ENCODE measurements at regions not wholly inside any gene's neighbourhood (a gene's known extent, or its start where the extent isn't known, plus 50 kb on each side); places are given as distances from the start of the nearest gene placed in this dataset.

GRCh38 chr6:44500074-44500473 lies 112.6 kb downstream of the CDC5L start:
- no peak for DNase-seq (ENCODE audit: low read depth in 2 of 2)

GRCh38 chr6:44503471-44503870 lies 116.0 kb downstream of the CDC5L start:
- DNase-seq (ENCODE audit: low read depth in 2 of 2): no peak

GRCh38 chr6:44504301-44504791 lies 116.8 kb downstream of the CDC5L start:
- no peak for DNase-seq (ENCODE audit: low read depth in 2 of 2)

GRCh38 chr6:44505751-44506150 lies 118.2 kb downstream of the CDC5L start:
- DNase-seq (ENCODE audit: low read depth in 2 of 2): no peak

DNA sequence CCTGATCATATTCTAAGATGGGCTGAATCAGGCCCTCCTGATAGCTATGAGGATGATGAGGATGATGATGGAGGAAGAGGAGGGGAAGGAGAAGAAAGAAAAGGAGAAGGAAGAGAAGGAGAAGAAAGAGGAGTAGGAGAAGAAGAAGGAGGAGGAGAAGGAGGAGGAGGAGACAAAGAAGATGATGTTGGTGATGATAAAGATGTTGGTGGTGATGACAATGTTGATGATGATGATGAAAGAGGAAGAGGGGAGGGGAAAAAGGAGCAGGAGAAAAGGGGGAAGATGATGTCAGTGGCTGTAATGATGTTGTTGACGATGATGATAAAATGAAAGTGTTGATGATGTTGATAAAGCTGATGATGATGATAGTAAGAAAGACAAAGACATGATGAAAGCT lies 119.5 kb downstream of the CDC5L start:
- no peak for DNase-seq (ENCODE audit: low read depth in 2 of 2)

DNA sequence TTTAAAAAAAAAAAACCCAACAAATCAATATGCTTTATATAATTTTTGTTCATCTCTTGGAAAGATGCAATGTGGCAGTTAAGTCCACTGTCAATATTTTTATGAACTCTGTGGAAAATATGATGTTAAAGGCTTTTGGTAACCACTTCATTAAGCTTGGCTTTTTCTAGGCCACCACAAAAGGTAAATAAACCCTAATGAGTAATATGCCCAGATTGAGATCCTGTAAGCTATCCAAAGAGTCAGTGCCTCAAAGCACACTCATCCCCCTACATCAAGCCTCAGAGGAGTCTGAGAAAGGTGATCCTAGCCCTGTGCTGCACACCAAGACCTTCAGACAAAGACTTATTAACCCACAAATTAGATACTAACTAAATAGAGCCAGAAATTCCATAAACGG lies 121.1 kb downstream of the CDC5L start:
- no peak for DNase-seq (ENCODE audit: low read depth in 2 of 2)

GRCh38 chr6:44511126-44511525 lies 123.6 kb downstream of the CDC5L start:
- DNase-seq (ENCODE audit: low read depth in 2 of 2): no peak

- DNase-seq (ENCODE audit: low read depth in 2 of 2): no peak
Observed at GRCh38 chr6:44512868-44513741, 125.6 kb downstream of the CDC5L start.

DNA sequence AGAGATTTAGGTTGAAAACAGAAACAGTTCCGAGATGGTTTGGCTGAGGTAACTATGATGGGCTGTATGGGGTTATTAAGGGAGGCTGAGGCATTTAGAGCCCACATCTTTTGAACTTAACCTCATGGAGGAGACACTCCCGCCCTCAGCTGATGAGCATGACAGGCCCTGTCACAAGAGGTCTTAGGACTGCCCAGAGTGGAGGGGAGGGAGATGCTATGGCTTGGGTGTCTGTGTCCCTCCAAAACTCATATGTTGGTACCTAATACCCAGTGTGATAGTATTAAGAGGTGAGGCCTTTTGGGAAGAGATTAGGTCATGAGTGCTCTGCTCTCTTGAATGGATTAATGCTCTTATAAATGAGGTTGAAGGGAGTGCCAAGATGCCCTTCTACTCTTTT lies 126.6 kb downstream of the CDC5L start:
- DNase-seq (ENCODE audit: low read depth in 2 of 2): no peak

DNA sequence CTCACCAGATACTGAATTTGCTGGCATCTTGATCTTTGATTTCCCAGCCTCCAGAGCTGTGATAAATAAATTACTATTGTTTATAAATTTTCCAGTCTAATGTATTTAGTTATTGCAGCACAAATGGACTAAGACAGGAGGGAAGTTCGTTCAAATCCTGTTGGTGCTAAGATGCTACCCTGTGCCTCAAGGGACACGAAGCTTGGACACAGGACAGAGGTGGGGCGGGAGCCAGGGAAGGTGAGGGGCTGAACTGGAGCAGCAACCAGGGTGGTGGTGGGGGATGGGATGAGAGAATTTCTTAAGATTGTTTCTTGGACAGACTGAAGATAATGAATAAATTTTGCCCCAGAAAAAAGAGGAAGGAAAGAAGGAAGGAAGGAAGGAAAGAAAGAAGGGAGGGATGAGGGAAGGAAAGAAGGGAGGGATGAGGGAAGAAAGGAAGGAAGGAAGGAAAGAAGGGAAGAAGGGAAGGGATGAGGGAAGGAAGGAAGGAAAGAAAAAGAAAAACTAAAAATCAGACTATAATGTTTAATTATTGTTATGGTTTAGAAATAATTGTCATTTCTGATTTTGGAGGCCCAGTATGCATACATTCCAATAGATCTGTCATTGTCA lies 127.2 kb downstream of the CDC5L start:
- DNase-seq (ENCODE audit: low read depth in 2 of 2): no peak

DNA sequence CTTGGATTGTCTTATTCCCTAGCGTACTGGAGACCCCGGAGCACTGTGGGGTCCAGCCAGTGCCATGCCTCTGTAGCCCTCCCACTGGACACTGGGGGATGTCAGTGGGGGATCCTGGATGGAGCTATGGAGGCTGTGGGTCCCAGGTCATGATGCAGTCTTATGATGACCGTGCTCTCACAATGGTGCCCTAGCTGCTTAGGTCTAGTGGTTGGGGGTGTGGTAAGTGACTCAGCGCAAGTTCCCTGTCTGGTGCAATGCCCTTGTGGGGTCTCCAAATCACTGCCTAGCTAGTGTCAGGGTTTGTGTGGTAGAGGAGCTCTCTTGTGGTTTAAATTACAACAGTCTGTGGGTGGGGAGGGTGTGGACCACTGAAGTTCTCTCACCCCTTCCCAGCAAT lies 135.4 kb downstream of the CDC5L start:
- DNase-seq (ENCODE audit: low read depth in 2 of 2): no peak

DNA sequence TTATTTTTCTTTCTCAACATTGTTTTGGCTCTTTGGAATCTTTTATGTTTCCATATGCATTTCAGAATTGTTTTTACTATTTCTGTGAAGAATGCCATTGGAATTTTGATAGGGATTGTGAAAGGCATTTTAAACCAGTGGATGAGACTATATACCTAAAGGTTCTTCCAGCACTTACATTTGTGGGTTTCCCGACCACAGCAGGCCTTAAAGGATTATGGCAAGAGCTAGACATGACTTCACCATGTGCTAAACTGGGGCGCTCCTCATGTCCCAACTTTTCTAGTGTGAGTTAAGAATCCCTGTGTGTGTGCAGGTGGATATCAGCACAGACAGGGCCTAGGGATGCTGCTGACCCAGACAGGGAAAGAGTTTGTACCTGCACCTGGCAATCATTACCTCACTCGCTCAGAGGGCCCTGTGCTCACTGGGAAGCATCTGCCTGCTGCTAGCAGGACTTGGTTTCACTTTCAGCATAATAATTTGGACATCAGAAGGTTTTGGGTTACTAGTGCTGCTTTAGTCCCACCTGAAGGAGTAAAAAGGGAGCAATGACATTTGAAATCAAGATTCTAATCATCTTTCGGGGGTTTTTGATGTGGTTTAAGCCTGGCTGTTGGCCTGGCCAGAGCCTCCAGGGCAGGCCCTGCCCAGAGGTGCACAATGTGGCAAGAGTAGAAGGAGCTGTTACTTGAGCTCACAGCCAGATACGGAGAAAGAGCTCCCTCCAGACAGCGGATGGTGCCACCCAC lies 137.1 kb downstream of the CDC5L start:
- no peak for DNase-seq (ENCODE audit: low read depth in 2 of 2)

DNA sequence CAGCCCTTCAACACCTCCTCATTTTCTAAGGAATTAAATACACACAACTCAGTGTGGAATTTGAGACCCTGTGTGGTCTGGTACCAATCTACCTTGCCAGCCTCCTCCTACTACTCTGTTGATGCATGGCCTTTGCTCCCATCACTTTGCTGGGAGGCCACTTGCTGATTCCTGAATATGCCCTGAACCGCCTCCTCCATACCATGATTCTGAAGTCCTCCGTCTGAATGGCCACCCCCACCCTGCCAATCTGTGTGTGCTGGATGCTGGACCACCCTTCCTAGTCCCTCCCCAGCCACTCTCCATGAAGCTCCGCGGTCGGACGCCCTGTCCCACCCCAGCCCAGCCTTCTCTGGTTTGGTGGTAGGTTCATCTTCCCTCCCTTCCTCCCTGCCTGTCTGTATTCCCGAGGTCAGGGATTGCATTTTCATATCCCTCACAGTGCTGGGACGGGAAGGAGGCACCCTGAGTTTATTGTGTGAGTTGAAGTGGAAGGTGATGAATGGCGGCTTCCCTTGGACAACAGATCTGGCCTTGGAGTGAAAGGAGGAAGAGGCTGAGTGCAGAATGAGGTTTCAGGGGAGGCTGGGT lies 138.3 kb downstream of the CDC5L start:
- no peak for DNase-seq (ENCODE audit: low read depth in 2 of 2)

DNA sequence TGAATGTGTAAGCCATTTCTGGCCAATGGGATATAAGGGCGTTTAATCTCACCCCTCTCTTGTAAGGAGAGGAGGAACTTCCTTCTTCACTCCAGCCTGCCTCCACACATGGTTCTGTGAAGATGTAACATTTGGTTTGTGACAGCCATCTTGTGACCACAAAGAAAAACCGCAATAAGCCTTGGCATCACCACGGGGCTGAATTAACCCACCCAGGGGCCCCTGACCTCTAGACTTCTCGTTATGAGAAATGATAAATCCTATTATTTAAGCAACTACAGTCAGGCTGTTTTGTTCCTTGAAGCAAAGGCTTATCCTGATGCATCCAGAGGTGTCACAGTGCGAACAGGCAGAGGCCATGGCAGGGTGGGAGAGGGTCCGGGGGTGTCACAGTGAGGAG lies 139.7 kb downstream of the CDC5L start:
- no peak for DNase-seq (ENCODE audit: low read depth in 2 of 2)

GRCh38 chr6:44527583-44528369 lies 140.3 kb downstream of the CDC5L start:
- DNase-seq (ENCODE audit: low read depth in 2 of 2): no peak

- DNase-seq (ENCODE audit: low read depth in 2 of 2): no peak
Observed at GRCh38 chr6:44528370-44528644, 140.8 kb downstream of the CDC5L start.

- DNase-seq (ENCODE audit: low read depth in 2 of 2): no peak
Observed at GRCh38 chr6:44528716-44529115, 141.2 kb downstream of the CDC5L start.

DNA sequence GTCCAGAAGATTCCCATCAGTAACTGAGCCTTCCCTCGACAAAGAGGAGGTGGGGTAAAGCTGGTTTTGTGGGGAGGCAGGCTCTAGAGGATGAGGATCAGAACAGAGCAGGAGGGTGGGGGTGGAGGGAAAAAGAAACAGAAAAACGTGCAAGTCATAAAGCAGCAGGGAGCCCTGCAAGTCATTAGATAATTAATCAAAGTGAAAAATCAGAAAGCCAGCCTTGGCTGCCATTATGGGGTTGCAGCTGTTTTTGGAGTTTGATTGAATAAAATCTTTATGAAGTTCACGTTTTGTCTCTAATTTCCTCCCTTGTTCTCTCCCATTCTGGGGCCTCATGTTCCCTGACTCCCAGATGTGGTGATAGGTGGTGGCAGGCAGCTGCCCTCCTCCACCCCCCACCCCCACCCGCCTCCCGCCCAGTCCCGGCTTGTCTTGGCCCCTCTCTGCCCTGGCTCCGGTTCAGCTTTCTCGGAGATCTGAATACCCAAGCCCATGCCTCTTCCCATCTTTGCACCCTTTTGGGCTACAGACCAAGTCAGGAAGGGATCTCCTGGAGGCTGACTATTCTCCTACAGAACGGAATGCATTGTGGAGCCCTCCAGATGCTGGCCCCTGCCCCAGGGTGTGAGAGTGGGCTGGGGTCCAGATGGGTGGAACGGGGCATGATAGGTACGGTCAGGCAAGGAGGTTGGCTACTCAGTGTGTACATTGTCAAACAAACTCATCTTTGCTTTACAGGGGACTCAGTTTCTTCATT lies 141.8 kb downstream of the CDC5L start:
- DNase-seq (ENCODE audit: low read depth in 2 of 2): no peak

DNA sequence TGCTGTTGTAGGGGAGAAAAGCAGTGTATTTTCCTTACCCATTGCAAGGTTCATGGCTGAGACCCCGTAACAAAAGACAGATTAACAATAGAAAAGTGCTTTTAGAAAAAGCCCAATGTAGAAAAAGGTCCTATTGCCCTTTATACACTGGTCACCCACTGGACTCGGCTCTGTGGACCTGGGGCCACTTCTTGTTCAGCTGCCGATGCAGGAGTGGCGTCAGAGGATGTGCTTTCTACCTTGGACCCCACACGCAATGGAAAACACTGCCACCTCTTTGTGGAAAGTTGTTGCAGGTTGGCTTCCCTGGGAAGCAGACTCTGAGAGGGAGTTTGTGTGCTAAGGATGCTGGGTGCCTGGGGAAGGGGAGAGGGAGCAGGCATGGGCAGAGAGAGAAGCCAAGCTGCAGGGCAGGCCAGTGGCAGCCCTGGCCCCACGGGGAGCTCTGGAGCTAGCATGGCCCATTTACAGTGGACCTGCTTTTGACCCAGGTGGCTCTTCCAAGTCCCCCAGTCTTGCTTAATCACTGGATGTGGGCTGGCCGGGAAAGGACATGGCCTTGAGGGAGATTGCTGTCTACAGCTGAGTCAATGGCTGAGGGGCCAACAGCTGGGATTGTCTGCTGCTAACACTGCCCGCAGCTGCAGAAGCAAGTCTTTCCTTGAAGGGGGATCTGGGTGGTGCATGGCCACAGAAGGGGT lies 142.9 kb downstream of the CDC5L start:
- no peak for DNase-seq (ENCODE audit: low read depth in 2 of 2)

- no peak for DNase-seq (ENCODE audit: low read depth in 2 of 2)
Observed at GRCh38 chr6:44530910-44531234, 143.4 kb downstream of the CDC5L start.
